Panc1 (cell line): ENCODE measurements at regions not wholly inside any gene's neighbourhood (a gene's known extent, or its start where the extent isn't known, plus 50 kb on each side); places are given as distances from the start of the nearest gene placed in this dataset.

ENCODE experiments used
- CTCF ChIP-seq: fragments of 450-650 bp; IDR thresholded peaks from 2 replicates; pipeline ENCODE4 v1.5.1; 2017; ENCODE audit warnings: mild to moderate bottlenecking
- POLR2AphosphoS5 ChIP-seq: IDR thresholded peaks from 2 replicates; pipeline ENCODE4 v1.6.1; 2012; ENCODE audit warnings: mild to moderate bottlenecking, low read depth, low read length, moderate library complexity

GRCh38 chr4:125423124-125423523 is 108.4 kb downstream of the FAT4 start:
- TF ChIP-seq CTCF (no peak), POLR2AphosphoS5 (no peak)
